NCI-H510A (cell line): ENCODE measurements at regions not wholly inside any gene's neighbourhood (a gene's known extent, or its start where the extent isn't known, plus 50 kb on each side); places are given as distances from the start of the nearest gene placed in this dataset.
"Not testable (repeated sequence)": the region's sequence is repeated elsewhere in the genome, so short reads cannot be mapped to it uniquely, and the experiment has no call there.

ENCODE experiments used
- DNase-seq: peaks from one replicate; lab custom pipeline; 2025; lab: John Stamatoyannopoulos, UW

GRCh38 chr10:90193240-90193985 lies 492.0 kb downstream of the KIF20B start:
- no peak for DNase-seq

- no peak for DNase-seq
Measured at GRCh38 chr10:90195288-90195840, 494.0 kb downstream of the KIF20B start.

- no peak for DNase-seq
Measured at GRCh38 chr10:90197766-90198165, 496.4 kb downstream of the KIF20B start.

GRCh38 chr10:90199093-90199492 lies 497.7 kb downstream of the KIF20B start:
- no peak for DNase-seq

- no peak for DNase-seq
Measured at GRCh38 chr10:90199513-90199912, 498.1 kb downstream of the KIF20B start.

GRCh38 chr10:90204131-90204955 lies 503.0 kb downstream of the KIF20B start:
- no peak for DNase-seq

- no peak for DNase-seq
Measured at GRCh38 chr10:90204956-90205314, 503.5 kb downstream of the KIF20B start.

- no peak for DNase-seq
Measured at GRCh38 chr10:90205340-90205739, 503.9 kb downstream of the KIF20B start.

- DNase-seq, result no peak
Measured at GRCh38 chr10:90213346-90213745, 512.0 kb downstream of the KIF20B start.

- no peak for DNase-seq
Measured at GRCh38 chr10:90218846-90219245, 517.5 kb downstream of the KIF20B start.

- DNase-seq, result no peak
Measured at GRCh38 chr10:90222372-90222771, 521.0 kb downstream of the KIF20B start.

- no peak for DNase-seq
Measured at GRCh38 chr10:90222939-90223338, 521.5 kb downstream of the KIF20B start.

GRCh38 chr10:90224791-90225566 lies 523.6 kb downstream of the KIF20B start:
- no peak for DNase-seq

- no peak for DNase-seq
Measured at GRCh38 chr10:90226517-90226916, 525.1 kb downstream of the KIF20B start.

- no peak for DNase-seq
Measured at GRCh38 chr10:90227217-90227656, 525.8 kb downstream of the KIF20B start.

GRCh38 chr10:90227786-90228185 lies 526.4 kb downstream of the KIF20B start:
- DNase-seq, result no peak

GRCh38 chr10:90229486-90229885 lies 528.1 kb downstream of the KIF20B start:
- DNase-seq, result no peak

GRCh38 chr10:90233805-90234204 lies 532.4 kb downstream of the KIF20B start:
- DNase-seq, result not testable (repeated sequence)

GRCh38 chr10:90245623-90246022 lies 544.2 kb downstream of the KIF20B start:
- DNase-seq, result no peak

- DNase-seq, result not testable (repeated sequence)
Measured at GRCh38 chr10:90250784-90251183, 549.4 kb downstream of the KIF20B start.

- DNase-seq, result no peak
Measured at GRCh38 chr10:90269699-90270098, 568.3 kb downstream of the KIF20B start.
